Heart right ventricle (tissue), 16 donors: ENCODE measurements at regions not wholly inside any gene's neighbourhood (a gene's known extent, or its start where the extent isn't known, plus 50 kb on each side); places are given as distances from the start of the nearest gene placed in this dataset.

Source experiments
- ATAC-seq, 8 donors: fragments of 200-7000 bp; cut with Tn5 transposase; one replicate each; pipeline ENCODE4 v1.9.1; 2020; ENCODE audit warnings: mild to moderate bottlenecking in 8 of 8, moderate library complexity in 8 of 8, moderate number of reproducible peaks in 1 of 8
- DNase-seq, 2 donors: peaks; one replicate each; pipeline ENCODE4 v3.0.0-alpha.2; 2020
- H3K27ac ChIP-seq, 10 donors: fragments of 200-600 bp; sonication (generic) in 2 of 10; one replicate each; pipeline versions ENCODE4 v1.5.0 to v1.8.0; 2020 to 2022; ENCODE audit warnings: mild to moderate bottlenecking in 3 of 10
- H3K27me3 ChIP-seq, 7 donors: fragments of 200-600 bp; one replicate each; pipeline ENCODE4 v1.8.0; 2021 to 2022; ENCODE audit warnings: mild to moderate bottlenecking in 2 of 7
- H3K36me3 ChIP-seq, 9 donors: fragments of 200-600 bp; sonication (generic) in 1 of 9; one replicate each; pipeline versions ENCODE4 v1.5.0 to v1.8.0; 2020 to 2022; ENCODE audit warnings: mild to moderate bottlenecking in 2 of 9
- H3K4me1 ChIP-seq, 9 donors: fragments of 200-600 bp; sonication (generic) in 1 of 9; one replicate each; pipeline versions ENCODE4 v1.5.0 to v1.8.0; 2020 to 2022; ENCODE audit warnings: mild to moderate bottlenecking in 4 of 9
- H3K4me3 ChIP-seq, 10 donors: fragments of 200-600 bp; sonication (generic) in 2 of 10; one replicate each; pipeline versions ENCODE4 v1.5.0 to v1.8.0; 2020 to 2022; ENCODE audit warnings: mild to moderate bottlenecking in 7 of 10, moderate library complexity in 2 of 10
- H3K9me3 ChIP-seq, 11 donors: fragments of 200-600 bp in 10 of 11; sonication (generic) in 2 of 11; one replicate each; pipeline versions ENCODE4 v1.5.0 to v1.8.0; 2013 to 2022; ENCODE audit warnings: mild to moderate bottlenecking in 2 of 11, control low read depth in 1 of 11, moderate library complexity in 1 of 11
- CTCF ChIP-seq, 9 donors: fragments of 200-600 bp; sonication (generic) in 2 of 9; IDR thresholded peaks; one replicate each; pipeline versions ENCODE4 v1.5.0 to v1.8.0; 2021 to 2022; ENCODE audit warnings: antibody characterized with exemption in 9 of 9, mild to moderate bottlenecking in 5 of 9, moderate library complexity in 1 of 9
- WGBS, 2 donors: extraction: QIAGEN DNeasy Blood & Tissue Kit; methylation state at CpG; one replicate each; pipeline ENCODE4 v1.1.7; 2013; ENCODE audit warnings: inconsistent platforms in 1 of 2; 5-methylcytosine and 5-hydroxymethylcytosine counted together
- intact Hi-C, 10 donors: fragments of 100-400 bp; cut with DNase I; formaldehyde crosslinking; loops; one replicate each; pipeline versions ENCODE4 v1.11.1 to v1.14.2; 2022
- donor health status: Arrhythmogenic right ventricular cardiomyopathy.
- donor health status: ischemic (EF 13 %, LVEDD 7.1; RV severe dilation, severe dysfunction).
- donor health status: healthy with polysubstance abuse.
- donor health status: DM: no; HTN: yes; CAD: no.
- donor health status: DM: no; HTN: no; CAD: no.
- donor health status: ischemic (EF 25% LVEDD 6.9; RV normal size, moderate dysfunction).
- donor health status: ischemic (EF 25% LVEDD 5.7; RV mildly dilated, moderate dysfunction).
- donor health status: healthy.
- donor health status: DM: yes; HTN: yes; CAD: no.
- donor health status: Ischemic cardiomyopathy.
- donor health status: ischemic (EF 35%, LVEDD 5.7; RV mildly dilated, moderate dysfunction).
- donor health status: nonischemic (EF 11% LVEDD 7.7; RV severe dilation, severe dysfunction).
- donor health status: DM: yes; HTN: yes; CAD: no.
- donor health status: PGD.
- donor health status: ischemic (EF 29% LVEDD 5.4; RV normal size, mild dysfunction).
- donor health status: nonischemic (EF 23%, LVEDD 6.1; RV moderate dilation, normal function).

- WGBS, 2 donors: 92 to 98% methylated on average over 2 of the region's 2 CpGs
- no peak for TF ChIP-seq CTCF (IDR thresholded peaks at IDR 0.05)
- DNase-seq (no peak), ATAC-seq (no peak)
- Histone ChIP-seq H3K4me1 (peaks cover 0 to 35% (median 9%) of the 10 kb centered on the region in 9 donors), H3K27me3 (no peaks in the 10 kb centered on the region), H3K9me3 (no peaks in the 10 kb centered on the region), H3K36me3 (no peaks in the 10 kb centered on the region), H3K27ac (peak overlapping the region in 2 of 10 donors; percentile 15 to 28), H3K4me3 (no peak overlapping the region)
- intact Hi-C loops: no loop called here
Observed at GRCh38 chr10:91565226-91565625, 67.6 kb downstream of the PPP1R3C start.

- peaks cover 0 to 35% (median 9%) of the 10 kb centered on the region in 9 donors for H3K4me1 ChIP-seq
- intact Hi-C loops: no loop called here
- WGBS, 2 donors: 47 to 66% methylated on average over 4 of the region's 4 CpGs
- H3K4me3 ChIP-seq: no peak overlapping the region
- H3K27ac ChIP-seq: peak overlapping the region in 4 of 10 donors; percentile 13 to 31 (median 29)
- no peaks in the 10 kb centered on the region for H3K36me3 ChIP-seq
- no peaks in the 10 kb centered on the region for H3K9me3 ChIP-seq
- no peak for TF ChIP-seq CTCF (IDR thresholded peaks at IDR 0.05)
- ATAC-seq (peak in 4 of 8 donors; percentile 27 to 57 (median 44)), DNase-seq (no peak)
- H3K27me3 ChIP-seq: no peaks in the 10 kb centered on the region
Observed at GRCh38 chr10:91564508-91564907, 68.4 kb downstream of the PPP1R3C start.
